HCT116 (cell line): ENCODE measurements at regions not wholly inside any gene's neighbourhood (a gene's known extent, or its start where the extent isn't known, plus 50 kb on each side); places are given as distances from the start of the nearest gene placed in this dataset.

ENCODE experiments used
- TF ChIP-seq, protein P1 (sequence below): IDR thresholded peaks from 2 replicates; pipeline ENCODE4 v1.6.1; 2012; ENCODE audit warnings: low read depth
- TF ChIP-seq, protein P2 (sequence below), 3 experiments: fragments of 200-600 bp in 1 of 3; sonication (generic) in 1 of 3; IDR thresholded peaks in 2 of 3; conservative IDR thresholded peaks in 1 of 3; 2 replicates each; pipeline ENCODE4 v1.5.1; 2012 to 2017; ENCODE audit warnings: low read depth in 2 of 3, low read length in 2 of 3, antibody characterized with exemption in 1 of 3, borderline replicate concordance in 1 of 3, control low read depth in 1 of 3, mild to moderate bottlenecking in 1 of 3, mixed read lengths in 1 of 3, mixed run types in 1 of 3, moderate library complexity in 1 of 3; ENCODE audit not compliant: insufficient read depth in 1 of 3

DNA sequence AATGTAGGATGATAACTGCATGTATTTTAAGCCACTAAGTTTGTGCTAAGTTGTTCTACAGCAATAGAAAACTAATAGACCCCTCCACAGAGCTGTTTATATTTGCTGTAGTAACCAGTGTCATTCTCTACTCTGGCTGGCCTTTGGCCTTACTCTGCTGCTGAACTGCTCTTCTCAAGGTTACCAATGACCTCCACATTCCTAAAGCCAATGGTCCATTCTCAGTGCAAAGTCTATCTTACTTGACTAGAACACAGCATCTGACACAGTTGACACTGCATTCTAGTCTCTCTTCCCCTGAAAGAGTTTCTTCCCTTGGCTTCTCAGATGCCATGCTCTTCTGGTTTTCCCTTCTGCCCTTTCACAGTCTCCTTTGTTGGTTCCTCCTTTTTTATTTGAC, 154.8 kb upstream of the CRY1 start:
- TF ChIP-seq, protein P1, sequence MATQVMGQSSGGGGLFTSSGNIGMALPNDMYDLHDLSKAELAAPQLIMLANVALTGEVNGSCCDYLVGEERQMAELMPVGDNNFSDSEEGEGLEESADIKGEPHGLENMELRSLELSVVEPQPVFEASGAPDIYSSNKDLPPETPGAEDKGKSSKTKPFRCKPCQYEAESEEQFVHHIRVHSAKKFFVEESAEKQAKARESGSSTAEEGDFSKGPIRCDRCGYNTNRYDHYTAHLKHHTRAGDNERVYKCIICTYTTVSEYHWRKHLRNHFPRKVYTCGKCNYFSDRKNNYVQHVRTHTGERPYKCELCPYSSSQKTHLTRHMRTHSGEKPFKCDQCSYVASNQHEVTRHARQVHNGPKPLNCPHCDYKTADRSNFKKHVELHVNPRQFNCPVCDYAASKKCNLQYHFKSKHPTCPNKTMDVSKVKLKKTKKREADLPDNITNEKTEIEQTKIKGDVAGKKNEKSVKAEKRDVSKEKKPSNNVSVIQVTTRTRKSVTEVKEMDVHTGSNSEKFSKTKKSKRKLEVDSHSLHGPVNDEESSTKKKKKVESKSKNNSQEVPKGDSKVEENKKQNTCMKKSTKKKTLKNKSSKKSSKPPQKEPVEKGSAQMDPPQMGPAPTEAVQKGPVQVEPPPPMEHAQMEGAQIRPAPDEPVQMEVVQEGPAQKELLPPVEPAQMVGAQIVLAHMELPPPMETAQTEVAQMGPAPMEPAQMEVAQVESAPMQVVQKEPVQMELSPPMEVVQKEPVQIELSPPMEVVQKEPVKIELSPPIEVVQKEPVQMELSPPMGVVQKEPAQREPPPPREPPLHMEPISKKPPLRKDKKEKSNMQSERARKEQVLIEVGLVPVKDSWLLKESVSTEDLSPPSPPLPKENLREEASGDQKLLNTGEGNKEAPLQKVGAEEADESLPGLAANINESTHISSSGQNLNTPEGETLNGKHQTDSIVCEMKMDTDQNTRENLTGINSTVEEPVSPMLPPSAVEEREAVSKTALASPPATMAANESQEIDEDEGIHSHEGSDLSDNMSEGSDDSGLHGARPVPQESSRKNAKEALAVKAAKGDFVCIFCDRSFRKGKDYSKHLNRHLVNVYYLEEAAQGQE = no peak
- TF ChIP-seq, protein P2, sequence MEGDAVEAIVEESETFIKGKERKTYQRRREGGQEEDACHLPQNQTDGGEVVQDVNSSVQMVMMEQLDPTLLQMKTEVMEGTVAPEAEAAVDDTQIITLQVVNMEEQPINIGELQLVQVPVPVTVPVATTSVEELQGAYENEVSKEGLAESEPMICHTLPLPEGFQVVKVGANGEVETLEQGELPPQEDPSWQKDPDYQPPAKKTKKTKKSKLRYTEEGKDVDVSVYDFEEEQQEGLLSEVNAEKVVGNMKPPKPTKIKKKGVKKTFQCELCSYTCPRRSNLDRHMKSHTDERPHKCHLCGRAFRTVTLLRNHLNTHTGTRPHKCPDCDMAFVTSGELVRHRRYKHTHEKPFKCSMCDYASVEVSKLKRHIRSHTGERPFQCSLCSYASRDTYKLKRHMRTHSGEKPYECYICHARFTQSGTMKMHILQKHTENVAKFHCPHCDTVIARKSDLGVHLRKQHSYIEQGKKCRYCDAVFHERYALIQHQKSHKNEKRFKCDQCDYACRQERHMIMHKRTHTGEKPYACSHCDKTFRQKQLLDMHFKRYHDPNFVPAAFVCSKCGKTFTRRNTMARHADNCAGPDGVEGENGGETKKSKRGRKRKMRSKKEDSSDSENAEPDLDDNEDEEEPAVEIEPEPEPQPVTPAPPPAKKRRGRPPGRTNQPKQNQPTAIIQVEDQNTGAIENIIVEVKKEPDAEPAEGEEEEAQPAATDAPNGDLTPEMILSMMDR (IDR thresholded peaks at IDR 0.05 in 2 of 3, conservative IDR thresholded peaks at IDR 0.05 in 1 of 3; ENCODE audit: borderline replicate concordance in 1 of 3, insufficient read depth in 1 of 3, low read depth in 2 of 3, low read length in 2 of 3) = no peak
